ENCODE measurements at regions not wholly inside any gene's neighbourhood (a gene's known extent, or its start where the extent isn't known, plus 50 kb on each side); places are given as distances from the start of the nearest gene placed in this dataset.

- no peaks in the 10 kb centered on the region for H3K36me3 ChIP-seq
- no peak for ATAC-seq
- H3K27ac ChIP-seq: no peak overlapping the region
- H3K9me3 ChIP-seq: no peaks in the 10 kb centered on the region
- intact Hi-C loops (cut with DNase I; ENCODE audit: low total_unique reads) (no loop called here), in situ Hi-C loops (cut with MboI; ENCODE audit: low sequenced_read_pairs in 4 of 4) (no loop called here)
- no peak overlapping the region for H3K4me3 ChIP-seq
- TF ChIP-seq, protein P1, sequence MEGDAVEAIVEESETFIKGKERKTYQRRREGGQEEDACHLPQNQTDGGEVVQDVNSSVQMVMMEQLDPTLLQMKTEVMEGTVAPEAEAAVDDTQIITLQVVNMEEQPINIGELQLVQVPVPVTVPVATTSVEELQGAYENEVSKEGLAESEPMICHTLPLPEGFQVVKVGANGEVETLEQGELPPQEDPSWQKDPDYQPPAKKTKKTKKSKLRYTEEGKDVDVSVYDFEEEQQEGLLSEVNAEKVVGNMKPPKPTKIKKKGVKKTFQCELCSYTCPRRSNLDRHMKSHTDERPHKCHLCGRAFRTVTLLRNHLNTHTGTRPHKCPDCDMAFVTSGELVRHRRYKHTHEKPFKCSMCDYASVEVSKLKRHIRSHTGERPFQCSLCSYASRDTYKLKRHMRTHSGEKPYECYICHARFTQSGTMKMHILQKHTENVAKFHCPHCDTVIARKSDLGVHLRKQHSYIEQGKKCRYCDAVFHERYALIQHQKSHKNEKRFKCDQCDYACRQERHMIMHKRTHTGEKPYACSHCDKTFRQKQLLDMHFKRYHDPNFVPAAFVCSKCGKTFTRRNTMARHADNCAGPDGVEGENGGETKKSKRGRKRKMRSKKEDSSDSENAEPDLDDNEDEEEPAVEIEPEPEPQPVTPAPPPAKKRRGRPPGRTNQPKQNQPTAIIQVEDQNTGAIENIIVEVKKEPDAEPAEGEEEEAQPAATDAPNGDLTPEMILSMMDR (IDR thresholded peaks at IDR 0.05 in 4 of 5, conservative IDR thresholded peaks at IDR 0.05 in 1 of 5): no peak
- no peak for TF ChIP-seq POLR2A (IDR thresholded peaks at IDR 0.05)
- no peak for DNase-seq
- H3K4me1 ChIP-seq: no peaks in the 10 kb centered on the region
- H3K27me3 ChIP-seq: no peaks in the 10 kb centered on the region
These were observed 130.6 kb downstream of the SPATA19 start for GRCh38 chr11:133714471-133715375.

DNA sequence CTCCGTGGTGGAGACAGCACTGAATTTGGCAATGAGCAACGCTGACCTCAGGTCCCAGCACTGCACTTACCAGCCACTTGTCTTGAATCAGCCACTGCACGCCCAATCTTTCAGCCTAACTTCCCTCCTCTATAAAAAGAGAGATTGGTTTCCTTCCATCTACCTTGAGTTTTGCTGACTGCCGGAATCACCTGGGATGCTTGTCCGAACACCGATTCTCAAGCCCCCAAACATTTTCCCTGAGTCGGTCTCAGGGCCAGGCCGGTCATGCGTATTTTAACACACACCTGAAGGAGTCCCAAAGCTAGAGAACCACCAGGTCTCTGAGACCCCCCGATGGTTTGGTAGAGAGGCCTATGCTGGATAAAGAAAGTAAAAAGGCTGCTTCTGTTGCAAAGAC, 131.5 kb downstream of the SPATA19 start:
- H3K9me3 ChIP-seq: no peaks in the 10 kb centered on the region
- H3K36me3 ChIP-seq: no peaks in the 10 kb centered on the region
- no peaks in the 10 kb centered on the region for H3K4me1 ChIP-seq
- DNase-seq (no peak), ATAC-seq (no peak)
- in situ Hi-C loops (cut with MboI; ENCODE audit: low sequenced_read_pairs in 4 of 4) (no loop called here), intact Hi-C loops (cut with DNase I; ENCODE audit: low total_unique reads) (no loop called here)
- no peak overlapping the region for H3K27ac ChIP-seq
- no peaks in the 10 kb centered on the region for H3K27me3 ChIP-seq
- TF ChIP-seq POLR2A (IDR thresholded peaks at IDR 0.05): no peak
- TF ChIP-seq, protein P1 (IDR thresholded peaks at IDR 0.05 in 4 of 5, conservative IDR thresholded peaks at IDR 0.05 in 1 of 5): no peak
- H3K4me3 ChIP-seq: no peak overlapping the region

DNA sequence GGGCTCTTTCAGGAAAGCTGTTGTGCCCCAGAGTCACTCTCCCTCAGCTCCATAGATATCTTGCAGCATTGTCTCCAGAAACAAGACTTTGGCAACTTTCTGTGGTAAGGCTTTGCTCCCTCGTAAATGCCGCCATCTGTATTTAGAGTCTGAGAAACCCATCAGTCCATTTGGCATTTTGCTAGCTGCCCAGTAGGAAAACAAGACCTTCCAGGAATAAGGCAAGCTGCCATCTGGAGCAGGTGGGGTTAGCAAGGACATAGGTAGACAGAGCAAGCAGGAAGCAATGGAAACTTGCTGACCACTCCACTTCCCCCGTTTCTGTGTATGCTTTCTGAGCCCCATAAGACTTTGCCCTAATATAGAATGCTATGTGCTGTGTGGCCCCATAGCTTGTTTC, 131.9 kb downstream of the SPATA19 start:
- TF ChIP-seq, protein P1 (IDR thresholded peaks at IDR 0.05 in 4 of 5, conservative IDR thresholded peaks at IDR 0.05 in 1 of 5): no peak
- TF ChIP-seq POLR2A (IDR thresholded peaks at IDR 0.05): no peak
- in situ Hi-C loops (cut with MboI; ENCODE audit: low sequenced_read_pairs in 4 of 4): no loop called here
- Histone ChIP-seq H3K9me3 (no peaks in the 10 kb centered on the region), H3K4me3 (no peak overlapping the region), H3K27me3 (no peaks in the 10 kb centered on the region), H3K36me3 (no peaks in the 10 kb centered on the region), H3K4me1 (no peaks in the 10 kb centered on the region), H3K27ac (no peak overlapping the region)
- no peak for DNase-seq
- intact Hi-C loops (cut with DNase I; ENCODE audit: low total_unique reads): no loop called here
- ATAC-seq: no peak

DNA sequence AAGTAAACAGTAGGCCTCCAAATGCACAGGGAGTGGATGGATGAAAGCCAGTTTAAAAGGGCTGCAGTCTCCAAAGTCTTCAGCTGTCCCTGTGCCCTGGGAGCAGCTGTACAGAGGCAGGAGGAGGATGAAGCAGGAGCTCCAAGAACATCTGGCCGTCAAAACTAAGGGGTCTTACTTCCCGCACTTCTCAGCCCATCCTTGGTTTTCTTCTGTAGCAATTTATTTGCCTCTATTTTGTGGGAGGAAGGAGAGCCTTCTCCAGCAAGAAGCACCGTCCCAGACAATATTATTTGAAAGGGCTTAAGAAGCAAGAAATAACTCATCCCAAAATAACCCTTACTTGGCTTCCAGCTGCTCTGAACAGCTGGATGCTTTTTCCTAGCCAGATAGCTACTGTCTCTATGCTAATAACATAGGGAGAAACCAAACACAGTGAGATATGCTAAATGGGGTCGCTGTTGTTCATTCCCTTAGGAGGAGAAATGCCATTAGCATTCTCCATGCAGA, 133.2 kb downstream of the SPATA19 start:
- H3K9me3 ChIP-seq: no peaks in the 10 kb centered on the region
- in situ Hi-C loops (cut with MboI; ENCODE audit: low sequenced_read_pairs in 4 of 4): no loop called here
- intact Hi-C loops (cut with DNase I; ENCODE audit: low total_unique reads): no loop called here

More for the DNA sequence above, 133.2 kb downstream of the SPATA19 start:
- Histone ChIP-seq H3K36me3 (no peaks in the 10 kb centered on the region), H3K27me3 (no peaks in the 10 kb centered on the region), H3K4me1 (no peaks in the 10 kb centered on the region), H3K27ac (no peak overlapping the region), H3K4me3 (no peak overlapping the region)
- ATAC-seq: no peak
- no peak for TF ChIP-seq POLR2A (IDR thresholded peaks at IDR 0.05)
- TF ChIP-seq, protein P1 (IDR thresholded peaks at IDR 0.05 in 4 of 5, conservative IDR thresholded peaks at IDR 0.05 in 1 of 5): no peak
- no peak for DNase-seq

Data from gastrocnemius medialis (tissue), 4 donors.